B cell (primary cell): ENCODE measurements at regions not wholly inside any gene's neighbourhood (a gene's known extent, or its start where the extent isn't known, plus 50 kb on each side); places are given as distances from the start of the nearest gene placed in this dataset.

Experiments
- ATAC-seq: fragments of 200-7000 bp; cut with Tn5 transposase; one replicate; pipeline ENCODE4 v1.10.0; 2021; ENCODE audit warnings: low read depth, mild to moderate bottlenecking, moderate number of reproducible peaks, moderate library complexity
- CTCF ChIA-PET: fragments of 350-600 bp; sonication (Branson Sonifier 250); formaldehyde crosslinking; loops from one replicate; lab custom pipeline; 2021; ENCODE audit warnings: antibody characterized with exemption, inconsistent platforms; lab: Charles Lee
- POLR2A ChIA-PET: fragments of 350-600 bp; sonication (Branson Sonifier 250); formaldehyde crosslinking; loops from one replicate; lab custom pipeline; 2021; ENCODE audit warnings: antibody characterized with exemption; lab: Charles Lee
- DNase-seq: peaks from one replicate; pipeline ENCODE4 v3.0.0; 2013
- H2AFZ ChIP-seq: 2 replicates; pipeline ENCODE4 v1.6.1; 2012; ENCODE audit warnings: mild to moderate bottlenecking, low read depth, low read length; ENCODE audit not compliant: insufficient read depth, poor library complexity, severe bottlenecking
- H3K27ac ChIP-seq, 2 donors: 1 replicate in 1 of 2; 2 replicates in 1 of 2; pipeline ENCODE4 v1.5.1; 2012 to 2013; ENCODE audit warnings: low read length in 2 of 2, mild to moderate bottlenecking in 2 of 2, moderate library complexity in 1 of 2
- H3K27me3 ChIP-seq, 4 experiments: fragments of 200-600 bp in 1 of 4; sonication (generic) in 1 of 4; replicated peaks in 1 of 4; 1 replicate in 2 of 4; 2 replicates in 2 of 4; pipeline versions ENCODE4 v1.6.1 to v1.7.0; 2013 to 2016; ENCODE audit warnings: low read length in 3 of 4, mild to moderate bottlenecking in 2 of 4, mixed read lengths in 1 of 4, moderate library complexity in 1 of 4; ENCODE audit not compliant: insufficient read depth in 4 of 4, control insufficient read depth in 3 of 4; ENCODE audit errors: control extremely low read depth in 1 of 4
- H3K36me3 ChIP-seq, 2 experiments: replicated peaks in 1 of 2; 1 replicate in 1 of 2; 2 replicates in 1 of 2; pipeline versions ENCODE4 v1.6.1 to v1.7.1; 2013; ENCODE audit warnings: low read length in 1 of 2; ENCODE audit not compliant: insufficient read depth in 2 of 2, control insufficient read depth in 1 of 2; ENCODE audit errors: control extremely low read depth in 1 of 2, extremely low read depth in 1 of 2
- H3K4me1 ChIP-seq, 2 donors: fragments of 200-600 bp in 1 of 2; sonication (generic) in 1 of 2; 1 replicate in 1 of 2; 2 replicates in 1 of 2; pipeline versions ENCODE4 v1.5.1 to v1.6.1; 2013 to 2017; ENCODE audit warnings: low read length in 2 of 2; ENCODE audit not compliant: control insufficient read depth in 2 of 2, insufficient read depth in 2 of 2
- H3K4me2 ChIP-seq: replicated peaks from 2 replicates; pipeline ENCODE3; 2012; ENCODE audit warnings: mild to moderate bottlenecking, low read depth, low read length; ENCODE audit not compliant: poor library complexity, severe bottlenecking
- H3K4me3 ChIP-seq, 5 experiments: fragments of 200-600 bp in 1 of 5; sonication (generic) in 1 of 5; 1 replicate in 3 of 5; 2 replicates in 2 of 5; pipeline versions ENCODE4 v1.5.1 to v1.7.0; 2011 to 2016; ENCODE audit warnings: low read length in 4 of 5, mild to moderate bottlenecking in 4 of 5, low read depth in 2 of 5, control low read depth in 1 of 5, moderate library complexity in 1 of 5; ENCODE audit not compliant: insufficient read depth in 1 of 5; ENCODE audit errors: control extremely low read depth in 1 of 5, extremely low read depth in 1 of 5
- H3K79me2 ChIP-seq: fragments of 200-600 bp; sonication (generic); one replicate; pipeline ENCODE4 v1.6.0; 2016; ENCODE audit warnings: low read length; ENCODE audit not compliant: control insufficient read depth, insufficient read depth
- H3K9ac ChIP-seq: fragments of 200-600 bp; sonication (generic); 2 replicates; pipeline ENCODE4 v1.6.1; 2017; ENCODE audit warnings: mild to moderate bottlenecking, low read length, moderate library complexity
- H3K9me3 ChIP-seq, 3 donors: one replicate each; pipeline versions ENCODE4 v1.6.1 to v1.7.1; 2013; ENCODE audit warnings: low read length in 2 of 3; ENCODE audit not compliant: control insufficient read depth in 2 of 3, insufficient read depth in 1 of 3; ENCODE audit errors: control extremely low read depth in 1 of 3
- H4K20me1 ChIP-seq: 2 replicates; pipeline ENCODE4 v1.6.0; 2012; ENCODE audit warnings: mild to moderate bottlenecking, low read length; ENCODE audit not compliant: insufficient read depth, control insufficient read depth, poor library complexity, severe bottlenecking
- H3K27ac Mint-ChIP-seq: one replicate; pipeline ENCODE4 v1.8.0; 2021; ENCODE audit warnings: mixed read lengths
- H3K27me3 Mint-ChIP-seq: one replicate; pipeline ENCODE4 v1.8.0; 2021; ENCODE audit warnings: mixed read lengths
- H3K4me1 Mint-ChIP-seq: one replicate; pipeline ENCODE4 v1.8.0; 2021; ENCODE audit warnings: mixed read lengths
- H3K4me3 Mint-ChIP-seq: one replicate; pipeline ENCODE4 v1.8.0; 2021; ENCODE audit warnings: mixed read lengths
- H3K9me3 Mint-ChIP-seq: one replicate; pipeline ENCODE4 v1.8.0; 2022; ENCODE audit warnings: mixed read lengths; ENCODE audit not compliant: insufficient read depth
- EZH2 ChIP-seq: IDR thresholded peaks from 2 replicates; pipeline ENCODE4 v1.6.1; 2012; ENCODE audit warnings: borderline replicate concordance, low read depth, mild to moderate bottlenecking, moderate library complexity, low read length; ENCODE audit not compliant: insufficient read depth, poor library complexity, severe bottlenecking
- WGBS: methylation state at CpG from one replicate; pipeline ENCODE4 v1.1.5; 2013; ENCODE audit warnings: missing lambda C conversion rate; ENCODE audit not compliant: insufficient coverage; 5-methylcytosine and 5-hydroxymethylcytosine counted together
- intact Hi-C: fragments of 100-400 bp; cut with micrococcal nuclease; formaldehyde crosslinking; loops from one replicate; pipeline ENCODE4 v1.10.0; 2022
- TF ChIP-seq, protein P1 (sequence below): fragments of 200-600 bp; IDR thresholded peaks from one replicate; pipeline ENCODE4 v1.8.0; 2022; ENCODE audit warnings: antibody characterized with exemption, mild to moderate bottlenecking

DNA sequence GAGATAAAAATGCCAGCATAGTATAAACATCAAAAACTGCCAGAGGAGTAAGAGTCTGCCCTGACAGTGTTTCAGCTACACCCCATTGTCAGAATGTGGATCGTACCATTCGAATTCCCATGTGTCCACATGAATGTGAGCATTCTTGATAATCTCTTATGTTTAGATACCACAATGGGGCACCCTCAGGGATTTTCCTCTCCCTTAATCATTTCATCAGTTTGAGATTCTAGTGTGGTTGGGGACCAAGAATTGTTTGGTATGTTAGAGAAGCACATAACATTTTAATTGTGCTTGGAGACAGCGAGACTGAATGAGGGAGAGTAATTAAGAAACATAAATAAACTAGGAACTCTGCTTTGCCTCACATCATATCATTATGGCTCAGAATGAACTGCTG, 120.2 kb downstream of the ZC3H11B start:
- WGBS, result no CpG with 5 or more reads among the region's 3 CpGs
- H3K4me3 Mint-ChIP-seq, result no peak overlapping the region
- CTCF ChIA-PET, result no interaction called here
- no peaks in the 10 kb centered on the region for H3K27me3 Mint-ChIP-seq
- Histone ChIP-seq H3K4me2 (no peak overlapping the region), H3K27ac (no peak overlapping the region), H3K36me3 (no peaks in the 10 kb centered on the region), H3K9me3 (no peaks in the 10 kb centered on the region), H2AFZ (no peak overlapping the region), H3K9ac (no peak overlapping the region), H3K79me2 (no peaks in the 10 kb centered on the region), H3K4me1 (no peaks in the 10 kb centered on the region), H3K4me3 (no peak overlapping the region), H3K27me3 (no peaks in the 10 kb centered on the region), H4K20me1 (no peaks in the 10 kb centered on the region)
- DNase-seq (no peak), ATAC-seq (no peak)
- POLR2A ChIA-PET, result no interaction called here
- H3K4me1 Mint-ChIP-seq, result no peaks in the 10 kb centered on the region
- H3K9me3 Mint-ChIP-seq, result no peaks in the 10 kb centered on the region
- no peak overlapping the region for H3K27ac Mint-ChIP-seq
- TF ChIP-seq, protein P1, sequence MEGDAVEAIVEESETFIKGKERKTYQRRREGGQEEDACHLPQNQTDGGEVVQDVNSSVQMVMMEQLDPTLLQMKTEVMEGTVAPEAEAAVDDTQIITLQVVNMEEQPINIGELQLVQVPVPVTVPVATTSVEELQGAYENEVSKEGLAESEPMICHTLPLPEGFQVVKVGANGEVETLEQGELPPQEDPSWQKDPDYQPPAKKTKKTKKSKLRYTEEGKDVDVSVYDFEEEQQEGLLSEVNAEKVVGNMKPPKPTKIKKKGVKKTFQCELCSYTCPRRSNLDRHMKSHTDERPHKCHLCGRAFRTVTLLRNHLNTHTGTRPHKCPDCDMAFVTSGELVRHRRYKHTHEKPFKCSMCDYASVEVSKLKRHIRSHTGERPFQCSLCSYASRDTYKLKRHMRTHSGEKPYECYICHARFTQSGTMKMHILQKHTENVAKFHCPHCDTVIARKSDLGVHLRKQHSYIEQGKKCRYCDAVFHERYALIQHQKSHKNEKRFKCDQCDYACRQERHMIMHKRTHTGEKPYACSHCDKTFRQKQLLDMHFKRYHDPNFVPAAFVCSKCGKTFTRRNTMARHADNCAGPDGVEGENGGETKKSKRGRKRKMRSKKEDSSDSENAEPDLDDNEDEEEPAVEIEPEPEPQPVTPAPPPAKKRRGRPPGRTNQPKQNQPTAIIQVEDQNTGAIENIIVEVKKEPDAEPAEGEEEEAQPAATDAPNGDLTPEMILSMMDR, result no peak
- TF ChIP-seq EZH2, result no peak
- intact Hi-C loops, result no loop called here

DNA sequence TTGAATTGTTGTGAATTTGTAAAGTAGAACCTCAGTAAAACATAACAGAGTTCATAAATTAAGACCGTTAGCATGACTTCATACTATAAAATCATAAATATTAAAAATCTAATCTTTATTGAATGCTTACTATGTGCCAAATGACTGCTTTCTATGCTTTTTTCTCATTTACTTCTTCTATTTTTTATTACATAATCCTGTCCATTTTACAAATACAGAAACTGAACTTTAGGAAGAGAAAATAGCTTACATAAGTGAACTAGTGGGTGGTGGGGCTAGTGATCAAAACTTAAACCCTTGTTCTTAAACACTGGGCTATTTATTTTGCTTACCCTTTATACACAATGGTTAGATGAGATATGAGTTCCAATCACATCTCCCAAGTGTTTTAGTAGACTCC, 122.3 kb downstream of the ZC3H11B start:
- no peak for ATAC-seq
- no peak for DNase-seq
- H3K27me3 ChIP-seq, result no peaks in the 10 kb centered on the region
- CTCF ChIA-PET, result no interaction called here
- Mint-ChIP-seq H3K27ac (no peak overlapping the region), H3K4me1 (no peaks in the 10 kb centered on the region), H3K27me3 (peaks cover 5% of the 10 kb centered on the region), H3K4me3 (no peak overlapping the region), H3K9me3 (no peaks in the 10 kb centered on the region)
- H3K9me3 ChIP-seq, result no peaks in the 10 kb centered on the region
- WGBS, result no CpG with 5 or more reads among the region's 1 CpG
- intact Hi-C loops, result no loop called here
- H3K9ac ChIP-seq, result no peak overlapping the region
- POLR2A ChIA-PET, result no interaction called here
- H4K20me1 ChIP-seq, result no peaks in the 10 kb centered on the region
- H3K4me1 ChIP-seq, result no peaks in the 10 kb centered on the region
- H2AFZ ChIP-seq, result no peak overlapping the region
- no peak for TF ChIP-seq EZH2
- TF ChIP-seq, protein P1, result no peak
- no peak overlapping the region for H3K4me2 ChIP-seq
- H3K36me3 ChIP-seq, result no peaks in the 10 kb centered on the region
- no peak overlapping the region for H3K4me3 ChIP-seq
- no peaks in the 10 kb centered on the region for H3K79me2 ChIP-seq
- no peak overlapping the region for H3K27ac ChIP-seq
